Loucy (cell line): ENCODE measurements at regions not wholly inside any gene's neighbourhood (a gene's known extent, or its start where the extent isn't known, plus 50 kb on each side); places are given as distances from the start of the nearest gene placed in this dataset.

Experiments
- H2AFZ ChIP-seq: fragments of 200-600 bp; sonication (generic); 2 replicates; pipeline ENCODE4 v1.6.0; 2016; ENCODE audit warnings: antibody characterized with exemption, mild to moderate bottlenecking, low read length, moderate library complexity
- H3F3A ChIP-seq: fragments of 200-600 bp; 2 replicates; pipeline ENCODE4 v1.6.0; 2016; ENCODE audit warnings: antibody characterized with exemption, low read depth, mild to moderate bottlenecking
- H3K27me3 ChIP-seq: fragments of 200-600 bp; sonication (generic); 2 replicates; pipeline ENCODE4 v1.6.1; 2014; ENCODE audit warnings: low read length, mild to moderate bottlenecking; ENCODE audit not compliant: insufficient read depth, poor library complexity, severe bottlenecking
- H3K36me3 ChIP-seq: fragments of 200-600 bp; sonication (generic); 2 replicates; pipeline ENCODE4 v1.6.1; 2016; ENCODE audit warnings: low read length; ENCODE audit not compliant: insufficient read depth
- H3K4me1 ChIP-seq: fragments of 200-600 bp; sonication (generic); 2 replicates; pipeline ENCODE4 v1.5.1; 2014; ENCODE audit warnings: low read length, mild to moderate bottlenecking; ENCODE audit not compliant: insufficient read depth, poor library complexity, severe bottlenecking
- H3K4me2 ChIP-seq: fragments of 200-600 bp; sonication (generic); 2 replicates; pipeline ENCODE4 v1.6.0; 2014; ENCODE audit warnings: antibody characterized with exemption, low read length, low read depth, mild to moderate bottlenecking; ENCODE audit not compliant: poor library complexity, severe bottlenecking
- H3K4me3 ChIP-seq: fragments of 200-600 bp; sonication (generic); 2 replicates; pipeline ENCODE4 v1.5.1; 2014; ENCODE audit warnings: low read length, mild to moderate bottlenecking, mixed read lengths; ENCODE audit not compliant: poor library complexity, severe bottlenecking
- H3K79me2 ChIP-seq: fragments of 200-600 bp; sonication (generic); 2 replicates; pipeline ENCODE4 v1.6.1; 2014; ENCODE audit warnings: low read length; ENCODE audit not compliant: insufficient read depth
- H3K9ac ChIP-seq: fragments of 200-600 bp; sonication (generic); 2 replicates; pipeline ENCODE4 v1.6.0; 2014; ENCODE audit warnings: mild to moderate bottlenecking, low read depth, low read length, moderate library complexity; ENCODE audit not compliant: poor library complexity, severe bottlenecking
- H3K9me2 ChIP-seq: fragments of 200-600 bp; sonication (generic); replicated peaks from 2 replicates; pipeline ENCODE4 v1.6.1; 2016; ENCODE audit warnings: low read depth, low read length, mixed read lengths
- H3K9me3 ChIP-seq: fragments of 200-600 bp; sonication (generic); 2 replicates; pipeline ENCODE4 v1.6.1; 2014; ENCODE audit warnings: mild to moderate bottlenecking, antibody characterized with exemption, low read length, low read depth; ENCODE audit not compliant: insufficient read depth
- H4K20me1 ChIP-seq: fragments of 200-600 bp; sonication (generic); 2 replicates; pipeline ENCODE4 v1.6.0; 2014; ENCODE audit warnings: antibody characterized with exemption, low read length, mild to moderate bottlenecking; ENCODE audit not compliant: insufficient read depth, poor library complexity, severe bottlenecking
- CTCF ChIP-seq: fragments of 200-600 bp; sonication (generic); conservative IDR thresholded peaks from 2 replicates; pipeline ENCODE4 v1.5.1; 2014; ENCODE audit warnings: mild to moderate bottlenecking, antibody characterized with exemption, low read length
- EZH2phosphoT487 ChIP-seq: fragments of 200-600 bp; IDR thresholded peaks from 2 replicates; pipeline ENCODE4 v1.6.1; 2018; ENCODE audit warnings: antibody characterized with exemption, mild to moderate bottlenecking, moderate library complexity, borderline replicate concordance

GRCh38 chr6:137549106-137549505, 54.9 kb upstream of the OLIG3 start:
- Histone ChIP-seq H3K9me2 (no peaks in the 10 kb centered on the region), H3K9ac (no peak overlapping the region), H3K27me3 (no peaks in the 10 kb centered on the region), H3K4me2 (no peak overlapping the region), H3K36me3 (no peaks in the 10 kb centered on the region), H3F3A (no peaks in the 10 kb centered on the region), H4K20me1 (no peaks in the 10 kb centered on the region), H3K9me3 (no peaks in the 10 kb centered on the region), H3K79me2 (no peaks in the 10 kb centered on the region), H3K4me1 (no peaks in the 10 kb centered on the region), H3K4me3 (no peak overlapping the region), H2AFZ (no peak overlapping the region)
- no peak for TF ChIP-seq EZH2phosphoT487
- TF ChIP-seq CTCF = no peak

- Histone ChIP-seq H4K20me1 (no peaks in the 10 kb centered on the region), H3K4me2 (no peak overlapping the region), H3K79me2 (no peaks in the 10 kb centered on the region), H2AFZ (no peak overlapping the region), H3K9ac (no peak overlapping the region), H3K9me2 (no peaks in the 10 kb centered on the region), H3K9me3 (no peaks in the 10 kb centered on the region), H3K4me3 (no peak overlapping the region), H3K27me3 (no peaks in the 10 kb centered on the region), H3K36me3 (no peaks in the 10 kb centered on the region), H3F3A (no peaks in the 10 kb centered on the region), H3K4me1 (no peaks in the 10 kb centered on the region)
- TF ChIP-seq CTCF = no peak
- TF ChIP-seq EZH2phosphoT487 = no peak
These were observed 56.3 kb upstream of the OLIG3 start for GRCh38 chr6:137550535-137550934.

- Histone ChIP-seq H3K9me2 (no peaks in the 10 kb centered on the region), H2AFZ (no peak overlapping the region), H3K4me3 (no peak overlapping the region), H3K4me1 (no peaks in the 10 kb centered on the region), H3F3A (no peaks in the 10 kb centered on the region), H3K79me2 (no peaks in the 10 kb centered on the region), H3K4me2 (no peak overlapping the region), H3K27me3 (no peaks in the 10 kb centered on the region), H3K9ac (no peak overlapping the region), H3K9me3 (no peaks in the 10 kb centered on the region; the same call in 1 of the 2 replicates), H4K20me1 (no peaks in the 10 kb centered on the region), H3K36me3 (no peaks in the 10 kb centered on the region)
- no peak for TF ChIP-seq EZH2phosphoT487
- no peak for TF ChIP-seq CTCF
These were observed 58.0 kb upstream of the OLIG3 start for GRCh38 chr6:137552146-137552545.
